ENCODE measurements at regions not wholly inside any gene's neighbourhood (a gene's known extent, or its start where the extent isn't known, plus 50 kb on each side); places are given as distances from the start of the nearest gene placed in this dataset.

- no peaks in the 10 kb centered on the region for H3K9me3 ChIP-seq
- DNase-seq (peak in 2 of 5 donors; percentile 14 to 48), ATAC-seq (no peak)
- 83 to 90% (median 87%) methylated on average over 20 to 29 of the region's 29 CpGs for WGBS, 4 donors
- peaks cover 0 to 48% (median 8%) of the 10 kb centered on the region in 9 donors for H3K27me3 ChIP-seq
- H3K27ac ChIP-seq, result no peak overlapping the region
- H3K4me1 ChIP-seq, result no peaks in the 10 kb centered on the region
- H3K4me3 ChIP-seq, result no peak overlapping the region
- no peaks in the 10 kb centered on the region for H3K36me3 ChIP-seq
- no peak for TF ChIP-seq POLR2A (IDR thresholded peaks at IDR 0.05)
- TF ChIP-seq, protein P1, sequence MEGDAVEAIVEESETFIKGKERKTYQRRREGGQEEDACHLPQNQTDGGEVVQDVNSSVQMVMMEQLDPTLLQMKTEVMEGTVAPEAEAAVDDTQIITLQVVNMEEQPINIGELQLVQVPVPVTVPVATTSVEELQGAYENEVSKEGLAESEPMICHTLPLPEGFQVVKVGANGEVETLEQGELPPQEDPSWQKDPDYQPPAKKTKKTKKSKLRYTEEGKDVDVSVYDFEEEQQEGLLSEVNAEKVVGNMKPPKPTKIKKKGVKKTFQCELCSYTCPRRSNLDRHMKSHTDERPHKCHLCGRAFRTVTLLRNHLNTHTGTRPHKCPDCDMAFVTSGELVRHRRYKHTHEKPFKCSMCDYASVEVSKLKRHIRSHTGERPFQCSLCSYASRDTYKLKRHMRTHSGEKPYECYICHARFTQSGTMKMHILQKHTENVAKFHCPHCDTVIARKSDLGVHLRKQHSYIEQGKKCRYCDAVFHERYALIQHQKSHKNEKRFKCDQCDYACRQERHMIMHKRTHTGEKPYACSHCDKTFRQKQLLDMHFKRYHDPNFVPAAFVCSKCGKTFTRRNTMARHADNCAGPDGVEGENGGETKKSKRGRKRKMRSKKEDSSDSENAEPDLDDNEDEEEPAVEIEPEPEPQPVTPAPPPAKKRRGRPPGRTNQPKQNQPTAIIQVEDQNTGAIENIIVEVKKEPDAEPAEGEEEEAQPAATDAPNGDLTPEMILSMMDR (IDR thresholded peaks at IDR 0.05), result no peak
- intact Hi-C loops (cut with DNase I), result no loop called here
Observed at GRCh38 chr22:48591286-48592065, 1236.2 kb downstream of the BRD1 start.

- no peak overlapping the region for H3K4me3 ChIP-seq
- H3K36me3 ChIP-seq, result no peaks in the 10 kb centered on the region
- ATAC-seq (no peak), DNase-seq (peak in 1 of 5 donors; percentile 58)
- intact Hi-C loops (cut with DNase I), result no loop called here
- WGBS, 4 donors, result 87 to 90% (median 88%) methylated on average over 19 of the region's 19 CpGs
- no peaks in the 10 kb centered on the region for H3K4me1 ChIP-seq
- no peaks in the 10 kb centered on the region for H3K9me3 ChIP-seq
- TF ChIP-seq, protein P1 (IDR thresholded peaks at IDR 0.05), result no peak
- no peak for TF ChIP-seq POLR2A (IDR thresholded peaks at IDR 0.05)
- H3K27me3 ChIP-seq, result peaks cover 0 to 56% (median 8%) of the 10 kb centered on the region in 9 donors
- H3K27ac ChIP-seq, result no peak overlapping the region
Observed at GRCh38 chr22:48589901-48590300, 1237.8 kb downstream of the BRD1 start.

DNA sequence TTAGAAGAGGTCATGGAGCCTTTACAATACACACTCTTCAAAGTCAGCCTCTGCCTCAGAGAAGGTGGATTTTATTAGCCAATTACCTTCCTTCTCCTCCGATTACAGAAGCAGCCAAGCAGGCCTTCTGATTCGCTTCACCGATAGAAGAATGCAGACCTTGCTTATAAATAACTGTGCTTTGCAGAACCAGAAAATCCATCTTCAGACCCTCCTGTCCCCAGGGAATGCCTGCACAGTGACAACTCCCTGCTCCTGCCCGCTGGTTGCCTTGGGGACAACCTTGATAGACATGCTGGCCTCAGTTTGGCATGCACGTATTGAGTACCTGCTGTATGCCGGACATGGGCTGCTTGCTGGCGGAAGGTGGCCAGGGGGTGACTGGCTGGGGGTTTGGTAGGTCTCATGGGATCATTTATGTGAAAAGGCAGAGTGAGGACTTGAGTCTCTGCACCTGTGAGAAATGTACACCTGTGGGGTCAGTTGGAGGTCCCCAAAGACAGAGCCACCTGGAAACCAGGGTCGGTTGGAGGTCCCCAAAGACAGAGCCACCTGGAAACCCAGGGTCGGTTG lies 1238.7 kb downstream of the BRD1 start:
- Histone ChIP-seq H3K4me1 (no peaks in the 10 kb centered on the region), H3K4me3 (no peak overlapping the region), H3K27ac (no peak overlapping the region), H3K36me3 (no peaks in the 10 kb centered on the region), H3K27me3 (peaks cover 0 to 61% (median 8%) of the 10 kb centered on the region in 9 donors), H3K9me3 (no peaks in the 10 kb centered on the region)
- 78 to 85% (median 84%) methylated on average over 9 of the region's 9 CpGs for WGBS, 4 donors
- no peak for DNase-seq
- ATAC-seq, result no peak
- no peak for TF ChIP-seq POLR2A (IDR thresholded peaks at IDR 0.05)
- TF ChIP-seq, protein P1 (IDR thresholded peaks at IDR 0.05), result no peak
- intact Hi-C loops (cut with DNase I), result no loop called here

DNA sequence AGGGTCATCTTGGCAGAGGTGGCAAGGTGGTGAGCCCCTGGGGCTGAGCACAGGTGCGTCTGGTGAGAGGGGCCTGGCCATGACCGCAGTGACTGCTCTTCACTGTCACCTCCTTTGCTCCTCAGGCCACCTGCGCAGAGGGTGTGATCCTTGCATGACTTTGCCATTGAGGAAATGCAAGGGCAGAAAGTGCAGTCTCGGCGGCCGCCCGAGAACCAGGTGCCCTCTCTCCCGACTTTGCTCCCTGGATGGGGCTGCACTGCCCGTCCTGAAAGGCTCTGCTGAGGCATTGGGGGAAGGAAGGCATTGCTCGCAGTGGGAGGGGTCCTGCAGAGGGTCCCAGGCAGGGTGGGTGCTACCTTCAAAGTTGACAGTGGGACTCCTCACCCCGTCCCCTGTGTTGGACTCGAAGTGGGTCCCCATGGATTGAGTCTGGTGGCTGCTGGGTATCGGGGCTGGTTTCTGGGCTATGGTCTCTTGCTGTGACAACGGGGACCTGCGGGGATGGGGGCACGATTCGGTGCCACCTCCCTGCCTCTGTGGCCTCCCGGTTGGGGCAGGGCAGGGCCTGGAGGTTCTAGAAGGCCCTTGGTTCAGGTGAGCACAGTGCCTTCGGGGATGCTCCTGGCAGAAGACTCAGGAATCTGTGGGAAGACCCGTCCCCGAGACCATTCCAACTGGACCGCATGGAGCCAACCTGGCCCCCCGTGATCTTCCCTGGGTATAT lies 1239.4 kb downstream of the BRD1 start:
- ATAC-seq (no peak), DNase-seq (peak in 1 of 5 donors; percentile 46)
- Histone ChIP-seq H3K9me3 (no peaks in the 10 kb centered on the region), H3K36me3 (no peaks in the 10 kb centered on the region), H3K4me3 (no peak overlapping the region), H3K4me1 (no peaks in the 10 kb centered on the region), H3K27me3 (peaks cover 0 to 61% (median 8%) of the 10 kb centered on the region in 9 donors), H3K27ac (no peak overlapping the region)
- intact Hi-C loops (cut with DNase I), result no loop called here
- whole genome bisulfite sequencing, 4 donors, result 83 to 89% (median 85%) methylated on average over 13 to 23 of the region's 23 CpGs
- TF ChIP-seq POLR2A (IDR thresholded peaks at IDR 0.05), result no peak
- TF ChIP-seq, protein P1 (IDR thresholded peaks at IDR 0.05), result no peak

Measured in heart left ventricle (tissue), 16 donors.